ENCODE measurements at regions not wholly inside any gene's neighbourhood (a gene's known extent, or its start where the extent isn't known, plus 50 kb on each side); places are given as distances from the start of the nearest gene placed in this dataset.

- DNase-seq (ENCODE audit: low read depth, low spot score), result no peak
Measured at GRCh38 chr20:47875297-47876025, 90.2 kb upstream of the SULF2 start.

GRCh38 chr20:47872341-47872740 lies 87.1 kb upstream of the SULF2 start:
- H3K4me3 ChIP-seq (ENCODE audit: low read length), result no peak overlapping the region
- no peak for DNase-seq (ENCODE audit: low read depth, low spot score)
- H3K27ac ChIP-seq (ENCODE audit: low read length), result no peak overlapping the region
- no peaks in the 10 kb centered on the region for H3K27me3 ChIP-seq (ENCODE audit: control insufficient read depth, insufficient read depth, low read length)
- H3K4me1 ChIP-seq (ENCODE audit: control insufficient read depth, insufficient read depth, low read length), result no peaks in the 10 kb centered on the region
- no peaks in the 10 kb centered on the region for H3K9me3 ChIP-seq (ENCODE audit: control insufficient read depth, insufficient read depth, low read length)
- WGBS (ENCODE audit: insufficient coverage, insufficient read length), result no CpG with 5 or more reads among the region's 9 CpGs
- no peaks in the 10 kb centered on the region for H3K36me3 ChIP-seq (ENCODE audit: control insufficient read depth, insufficient read depth, low read length)

More at GRCh38 chr20:47875297-47876025, 90.2 kb upstream of the SULF2 start:
- no peak overlapping the region for H3K4me3 ChIP-seq (ENCODE audit: low read length)
- no peaks in the 10 kb centered on the region for H3K36me3 ChIP-seq (ENCODE audit: control insufficient read depth, insufficient read depth, low read length)
- WGBS (ENCODE audit: insufficient coverage, insufficient read length), result no CpG with 5 or more reads among the region's 13 CpGs
- no peaks in the 10 kb centered on the region for H3K27me3 ChIP-seq (ENCODE audit: control insufficient read depth, insufficient read depth, low read length)
- no peaks in the 10 kb centered on the region for H3K4me1 ChIP-seq (ENCODE audit: control insufficient read depth, insufficient read depth, low read length)
- no peak overlapping the region for H3K27ac ChIP-seq (ENCODE audit: low read length)
- peaks cover 1% of the 10 kb centered on the region; the same call in 1 of the 2 replicates for H3K9me3 ChIP-seq (ENCODE audit: control insufficient read depth, insufficient read depth, low read length)

- Histone ChIP-seq H3K4me3 (ENCODE audit: low read length) (no peak overlapping the region), H3K9me3 (ENCODE audit: control insufficient read depth, insufficient read depth, low read length) (no peaks in the 10 kb centered on the region), H3K36me3 (ENCODE audit: control insufficient read depth, insufficient read depth, low read length) (no peaks in the 10 kb centered on the region), H3K27ac (ENCODE audit: low read length) (no peak overlapping the region), H3K4me1 (ENCODE audit: control insufficient read depth, insufficient read depth, low read length) (no peaks in the 10 kb centered on the region), H3K27me3 (ENCODE audit: control insufficient read depth, insufficient read depth, low read length) (no peaks in the 10 kb centered on the region)
- no CpG with 5 or more reads among the region's 2 CpGs for WGBS (ENCODE audit: insufficient coverage, insufficient read length)
- no peak for DNase-seq (ENCODE audit: low read depth, low spot score)
Measured at GRCh38 chr20:47870475-47870874, 85.2 kb upstream of the SULF2 start.

- Histone ChIP-seq H3K27me3 (ENCODE audit: control insufficient read depth, insufficient read depth, low read length) (no peaks in the 10 kb centered on the region), H3K9me3 (ENCODE audit: control insufficient read depth, insufficient read depth, low read length) (no peaks in the 10 kb centered on the region), H3K4me3 (ENCODE audit: low read length) (no peak overlapping the region), H3K4me1 (ENCODE audit: control insufficient read depth, insufficient read depth, low read length) (no peaks in the 10 kb centered on the region), H3K36me3 (ENCODE audit: control insufficient read depth, insufficient read depth, low read length) (no peaks in the 10 kb centered on the region), H3K27ac (ENCODE audit: low read length) (no peak overlapping the region)
- DNase-seq (ENCODE audit: low read depth, low spot score), result no peak
- no CpG with 5 or more reads among the region's 14 CpGs for WGBS (ENCODE audit: insufficient coverage, insufficient read length)
Measured at GRCh38 chr20:47868744-47869143, 83.5 kb upstream of the SULF2 start.

- no peak for DNase-seq (ENCODE audit: low read depth, low spot score)
- no peak overlapping the region for H3K27ac ChIP-seq (ENCODE audit: low read length)
- no peaks in the 10 kb centered on the region for H3K27me3 ChIP-seq (ENCODE audit: control insufficient read depth, insufficient read depth, low read length)
- no peaks in the 10 kb centered on the region for H3K36me3 ChIP-seq (ENCODE audit: control insufficient read depth, insufficient read depth, low read length)
- no CpG with 5 or more reads among the region's 11 CpGs for WGBS (ENCODE audit: insufficient coverage, insufficient read length)
- H3K9me3 ChIP-seq (ENCODE audit: control insufficient read depth, insufficient read depth, low read length), result no peaks in the 10 kb centered on the region
- H3K4me3 ChIP-seq (ENCODE audit: low read length), result no peak overlapping the region
- H3K4me1 ChIP-seq (ENCODE audit: control insufficient read depth, insufficient read depth, low read length), result no peaks in the 10 kb centered on the region
Measured at GRCh38 chr20:47868236-47868635, 83.0 kb upstream of the SULF2 start.

- Histone ChIP-seq H3K27ac (ENCODE audit: low read length) (no peak overlapping the region), H3K27me3 (ENCODE audit: control insufficient read depth, insufficient read depth, low read length) (no peaks in the 10 kb centered on the region)
Measured at GRCh38 chr20:47867831-47868230, 82.5 kb upstream of the SULF2 start.

GRCh38 chr20:47866480-47866879 lies 81.2 kb upstream of the SULF2 start:
- no peak for DNase-seq (ENCODE audit: low read depth, low spot score)
- H3K9me3 ChIP-seq (ENCODE audit: control insufficient read depth, insufficient read depth, low read length), result no peaks in the 10 kb centered on the region
- H3K36me3 ChIP-seq (ENCODE audit: control insufficient read depth, insufficient read depth, low read length), result no peaks in the 10 kb centered on the region
- H3K27ac ChIP-seq (ENCODE audit: low read length), result no peak overlapping the region
- no peak overlapping the region for H3K4me3 ChIP-seq (ENCODE audit: low read length)
- H3K27me3 ChIP-seq (ENCODE audit: control insufficient read depth, insufficient read depth, low read length), result no peaks in the 10 kb centered on the region
- no CpG with 5 or more reads among the region's 10 CpGs for WGBS (ENCODE audit: insufficient coverage, insufficient read length)
- no peaks in the 10 kb centered on the region for H3K4me1 ChIP-seq (ENCODE audit: control insufficient read depth, insufficient read depth, low read length)

More at GRCh38 chr20:47867831-47868230, 82.5 kb upstream of the SULF2 start:
- Histone ChIP-seq H3K4me1 (ENCODE audit: control insufficient read depth, insufficient read depth, low read length) (no peaks in the 10 kb centered on the region), H3K9me3 (ENCODE audit: control insufficient read depth, insufficient read depth, low read length) (no peaks in the 10 kb centered on the region), H3K4me3 (ENCODE audit: low read length) (no peak overlapping the region), H3K36me3 (ENCODE audit: control insufficient read depth, insufficient read depth, low read length) (no peaks in the 10 kb centered on the region)
- WGBS (ENCODE audit: insufficient coverage, insufficient read length), result no CpG with 5 or more reads among the region's 15 CpGs
- DNase-seq (ENCODE audit: low read depth, low spot score), result no peak

GRCh38 chr20:47865912-47866311 lies 80.6 kb upstream of the SULF2 start:
- no CpG with 5 or more reads among the region's 9 CpGs for WGBS (ENCODE audit: insufficient coverage, insufficient read length)
- H3K9me3 ChIP-seq (ENCODE audit: control insufficient read depth, insufficient read depth, low read length), result no peaks in the 10 kb centered on the region
- H3K27ac ChIP-seq (ENCODE audit: low read length), result no peak overlapping the region
- H3K36me3 ChIP-seq (ENCODE audit: control insufficient read depth, insufficient read depth, low read length), result no peaks in the 10 kb centered on the region
- H3K4me1 ChIP-seq (ENCODE audit: control insufficient read depth, insufficient read depth, low read length), result no peaks in the 10 kb centered on the region
- no peak overlapping the region for H3K4me3 ChIP-seq (ENCODE audit: low read length)
- H3K27me3 ChIP-seq (ENCODE audit: control insufficient read depth, insufficient read depth, low read length), result no peaks in the 10 kb centered on the region
- no peak for DNase-seq (ENCODE audit: low read depth, low spot score)

- Histone ChIP-seq H3K9me3 (ENCODE audit: control insufficient read depth, insufficient read depth, low read length) (no peaks in the 10 kb centered on the region), H3K27ac (ENCODE audit: low read length) (no peak overlapping the region), H3K4me3 (ENCODE audit: low read length) (no peak overlapping the region), H3K36me3 (ENCODE audit: control insufficient read depth, insufficient read depth, low read length) (no peaks in the 10 kb centered on the region), H3K4me1 (ENCODE audit: control insufficient read depth, insufficient read depth, low read length) (no peaks in the 10 kb centered on the region), H3K27me3 (ENCODE audit: control insufficient read depth, insufficient read depth, low read length) (no peaks in the 10 kb centered on the region)
- DNase-seq (ENCODE audit: low read depth, low spot score), result no peak
- no CpG with 5 or more reads among the region's 5 CpGs for WGBS (ENCODE audit: insufficient coverage, insufficient read length)
Measured at GRCh38 chr20:47865451-47865850, 80.2 kb upstream of the SULF2 start.

GRCh38 chr20:47863981-47864380 lies 78.7 kb upstream of the SULF2 start:
- no CpG with 5 or more reads among the region's 2 CpGs for WGBS (ENCODE audit: insufficient coverage, insufficient read length)
- no peak for DNase-seq (ENCODE audit: low read depth, low spot score)
- H3K9me3 ChIP-seq (ENCODE audit: control insufficient read depth, insufficient read depth, low read length), result no peaks in the 10 kb centered on the region
- no peaks in the 10 kb centered on the region for H3K36me3 ChIP-seq (ENCODE audit: control insufficient read depth, insufficient read depth, low read length)
- H3K4me1 ChIP-seq (ENCODE audit: control insufficient read depth, insufficient read depth, low read length), result no peaks in the 10 kb centered on the region
- no peak overlapping the region for H3K27ac ChIP-seq (ENCODE audit: low read length)
- no peaks in the 10 kb centered on the region for H3K27me3 ChIP-seq (ENCODE audit: control insufficient read depth, insufficient read depth, low read length)
- H3K4me3 ChIP-seq (ENCODE audit: low read length), result no peak overlapping the region

GRCh38 chr20:47863315-47863965 lies 78.2 kb upstream of the SULF2 start:
- H3K4me3 ChIP-seq (ENCODE audit: low read length), result no peak overlapping the region
- no peaks in the 10 kb centered on the region for H3K9me3 ChIP-seq (ENCODE audit: control insufficient read depth, insufficient read depth, low read length)
- H3K4me1 ChIP-seq (ENCODE audit: control insufficient read depth, insufficient read depth, low read length), result no peaks in the 10 kb centered on the region
- WGBS (ENCODE audit: insufficient coverage, insufficient read length), result no CpG with 5 or more reads among the region's 3 CpGs
- H3K36me3 ChIP-seq (ENCODE audit: control insufficient read depth, insufficient read depth, low read length), result no peaks in the 10 kb centered on the region
- no peak overlapping the region for H3K27ac ChIP-seq (ENCODE audit: low read length)
- DNase-seq (ENCODE audit: low read depth, low spot score), result no peak
- H3K27me3 ChIP-seq (ENCODE audit: control insufficient read depth, insufficient read depth, low read length), result no peaks in the 10 kb centered on the region
